NCI-H1436 (cell line): ENCODE measurements at regions not wholly inside any gene's neighbourhood (a gene's known extent, or its start where the extent isn't known, plus 50 kb on each side); places are given as distances from the start of the nearest gene placed in this dataset.

Experiments used
- DNase-seq: peaks from one replicate; lab custom pipeline; 2025; lab: John Stamatoyannopoulos, UW

DNA sequence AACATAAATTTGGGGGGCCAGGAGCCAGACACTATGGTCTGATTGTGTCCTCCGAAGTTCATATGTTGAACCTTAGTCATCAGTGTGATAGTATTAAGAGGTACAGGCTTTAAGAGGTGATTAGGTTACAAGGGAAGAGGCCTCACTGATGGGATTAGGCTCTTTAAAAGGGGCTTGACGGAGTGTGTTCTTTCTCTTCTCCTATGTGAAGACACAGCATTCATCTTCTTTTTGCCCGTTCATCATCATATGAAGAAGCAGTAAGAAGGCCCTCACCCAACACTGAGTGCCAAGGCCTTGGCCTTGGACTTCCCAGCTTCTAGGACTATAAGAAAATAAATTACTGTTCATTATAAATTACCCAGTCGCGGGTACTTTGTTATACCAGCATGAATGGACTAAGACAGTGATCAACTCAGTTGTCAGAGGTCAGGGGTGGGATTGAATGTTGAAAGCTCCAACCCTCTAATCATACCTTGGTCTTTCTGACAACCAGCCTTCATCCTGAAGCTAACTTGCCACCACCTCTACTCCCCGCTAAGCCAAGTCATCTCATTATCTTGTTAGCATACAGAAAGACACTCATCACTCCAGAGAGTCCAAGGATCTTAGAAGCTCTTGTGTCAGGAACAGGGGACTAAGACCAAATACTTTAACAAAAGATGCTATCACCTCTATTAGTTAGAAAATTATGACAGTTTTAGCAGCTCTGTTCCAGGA is 543.4 kb upstream of the DIPK2B start:
- no peak for DNase-seq

- DNase-seq: no peak
Observed at GRCh38 chrX:45743081-45743533, 542.4 kb upstream of the DIPK2B start.

DNA sequence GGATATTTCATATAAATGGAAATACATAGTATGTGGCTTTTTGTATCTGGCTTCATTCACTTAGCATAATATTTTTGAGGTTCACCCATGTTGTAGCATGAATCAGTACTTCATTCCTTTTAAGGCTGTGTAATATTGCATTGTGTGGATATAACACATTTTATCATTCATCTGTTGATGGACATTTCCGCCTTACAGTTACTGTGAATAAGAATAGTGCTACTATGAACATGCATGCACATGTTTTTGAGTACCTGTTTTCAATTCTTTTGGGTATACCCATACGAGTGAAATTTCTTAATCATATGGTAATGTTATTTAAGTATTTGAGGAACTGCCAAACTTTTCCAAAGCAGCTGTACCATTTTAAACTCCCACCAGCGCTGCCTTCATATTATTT is 539.6 kb upstream of the DIPK2B start:
- no peak for DNase-seq

- no peak for DNase-seq
Observed at GRCh38 chrX:45735571-45735970, 534.9 kb upstream of the DIPK2B start.

GRCh38 chrX:45731448-45731847 is 530.8 kb upstream of the DIPK2B start:
- no peak for DNase-seq

DNA sequence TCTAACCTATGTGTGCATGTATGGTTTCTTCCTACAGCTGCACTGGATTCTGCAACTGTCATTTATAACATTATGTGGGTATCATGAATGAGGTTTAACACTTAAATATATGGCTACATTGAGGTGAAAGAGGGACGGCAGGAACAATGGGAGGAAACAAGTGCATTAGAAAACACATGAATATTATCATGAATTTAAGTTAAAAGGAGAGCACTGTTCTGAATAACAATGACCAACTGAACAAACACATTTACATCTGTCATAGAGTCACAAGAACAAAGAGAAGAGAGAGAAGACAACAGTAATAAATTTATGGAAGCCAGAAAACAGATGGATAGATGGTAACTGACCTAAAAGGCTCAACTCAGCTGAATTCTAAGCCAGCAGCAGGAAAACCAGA is 527.1 kb upstream of the DIPK2B start:
- DNase-seq: no peak

DNA sequence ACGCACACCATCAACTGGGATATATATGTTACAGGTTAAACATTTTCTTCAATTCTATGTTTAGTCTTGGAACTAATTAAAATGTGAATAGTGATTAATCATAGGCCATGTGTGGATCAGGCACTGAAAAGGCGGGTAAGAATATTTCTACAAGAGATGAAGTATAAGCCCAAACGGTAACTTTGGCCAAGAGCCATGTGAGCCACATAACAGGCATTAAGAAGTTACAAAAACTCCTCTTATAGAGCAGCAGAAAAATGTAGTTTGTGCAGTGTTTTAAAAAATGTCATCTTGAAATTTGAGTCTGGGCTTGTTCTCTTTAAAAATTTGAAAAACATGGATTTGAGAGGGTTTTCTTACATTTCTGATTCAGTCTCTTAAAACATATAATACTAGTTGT is 521.8 kb upstream of the DIPK2B start:
- DNase-seq: no peak

GRCh38 chrX:45719751-45720501 is 519.2 kb upstream of the DIPK2B start:
- no peak for DNase-seq

GRCh38 chrX:45718676-45719075 is 518.0 kb upstream of the DIPK2B start:
- DNase-seq: no peak

DNA sequence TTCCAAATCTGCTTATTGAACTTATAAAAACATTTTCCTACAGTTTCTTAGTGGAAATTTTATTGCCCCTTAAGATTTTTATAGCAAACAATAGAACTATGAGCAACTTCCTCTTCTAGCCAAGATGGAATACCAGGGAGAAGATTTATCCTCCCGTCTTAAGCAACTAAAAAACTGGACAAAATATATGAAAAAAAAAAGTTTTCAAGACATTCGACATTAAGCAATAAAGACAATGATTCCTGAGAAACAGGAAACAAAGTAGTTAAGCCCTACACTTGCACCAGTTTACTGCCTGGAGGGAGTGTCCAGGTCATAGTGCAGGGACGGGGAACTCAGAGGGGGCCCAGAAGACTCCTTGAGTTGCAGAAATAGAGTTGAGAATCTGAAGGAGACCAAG is 516.1 kb upstream of the DIPK2B start:
- no peak for DNase-seq

DNA sequence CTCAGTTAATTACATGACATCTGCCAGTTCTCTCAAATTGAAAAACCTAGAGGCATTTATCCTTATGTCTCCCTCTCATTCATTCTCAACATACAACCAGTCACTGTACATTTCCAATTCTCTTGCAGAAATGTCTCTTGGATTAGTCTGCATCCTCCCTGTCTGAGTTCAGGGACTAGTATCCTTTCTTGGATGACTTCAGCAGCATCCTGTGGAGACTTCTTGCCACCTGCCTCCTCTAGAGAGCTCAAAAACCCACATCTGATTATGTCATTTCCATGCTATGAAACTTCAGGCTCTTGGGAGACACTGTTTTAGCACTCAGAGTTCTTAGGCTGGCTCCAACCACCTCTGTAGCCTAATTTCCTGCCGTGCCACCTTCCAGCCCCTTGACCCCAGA is 515.1 kb upstream of the DIPK2B start:
- no peak for DNase-seq

DNA sequence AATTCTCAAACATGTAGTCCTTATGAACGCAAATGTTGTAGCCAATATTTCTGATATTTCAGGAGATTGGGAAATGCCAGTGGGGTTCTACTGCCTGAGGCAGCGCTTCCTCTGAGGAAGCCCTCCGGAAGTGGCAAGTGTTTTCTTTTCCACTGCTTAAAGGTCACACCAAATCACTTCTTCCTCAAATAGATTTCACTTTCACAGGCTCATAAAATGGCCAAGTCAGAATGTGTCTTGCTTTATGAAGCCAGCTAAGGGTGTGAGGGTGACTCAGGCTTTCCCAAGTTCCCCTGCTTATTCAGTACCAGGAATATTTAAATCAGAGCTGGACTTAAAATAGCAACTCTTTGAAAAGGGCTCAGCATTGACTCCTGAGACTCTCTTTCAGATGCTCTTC is 514.2 kb upstream of the DIPK2B start:
- no peak for DNase-seq

- DNase-seq: no peak
Observed at GRCh38 chrX:45712067-45712466, 511.4 kb upstream of the DIPK2B start.

GRCh38 chrX:45711231-45711630 is 510.6 kb upstream of the DIPK2B start:
- no peak for DNase-seq

DNA sequence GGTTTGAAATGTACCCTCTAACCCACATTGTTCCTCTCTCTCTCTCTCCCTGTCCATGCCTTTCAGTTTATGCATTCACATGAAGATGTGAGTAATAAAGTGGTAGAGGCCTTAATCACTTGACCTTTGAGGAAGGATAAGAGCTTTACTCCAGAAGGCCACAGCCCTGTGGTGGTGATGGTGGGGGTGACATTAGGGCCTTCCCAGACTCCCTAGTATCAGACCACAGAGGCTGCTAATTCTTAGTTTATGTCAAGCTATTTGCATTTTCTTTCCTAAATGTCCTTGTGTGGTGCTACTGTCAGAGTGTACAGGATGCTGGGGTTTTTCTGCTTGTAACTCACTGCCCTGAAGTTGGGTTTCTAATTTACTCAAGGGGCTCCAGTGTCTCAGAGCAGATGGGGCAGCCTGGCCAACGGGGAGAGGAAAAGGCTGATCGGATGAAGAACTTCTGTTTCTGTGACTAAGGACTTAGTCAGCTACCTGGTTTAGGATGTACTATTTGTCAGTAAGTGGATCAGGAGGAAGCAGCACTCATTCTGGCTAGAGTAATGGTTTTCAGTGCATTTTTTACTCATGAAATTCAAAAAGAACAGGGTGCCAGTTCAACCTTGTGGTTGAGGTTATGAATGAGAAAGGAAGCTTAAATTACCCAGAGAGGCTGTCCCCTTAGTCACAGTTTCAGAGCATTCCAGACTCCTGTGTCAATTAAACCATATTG is 509.6 kb upstream of the DIPK2B start:
- DNase-seq: no peak

GRCh38 chrX:45709381-45709780 is 508.7 kb upstream of the DIPK2B start:
- no peak for DNase-seq

GRCh38 chrX:45699158-45699557 is 498.5 kb upstream of the DIPK2B start:
- no peak for DNase-seq

- no peak for DNase-seq
Observed at GRCh38 chrX:45697591-45697990, 496.9 kb upstream of the DIPK2B start.

- no peak for DNase-seq
Observed at GRCh38 chrX:45696736-45697135, 496.1 kb upstream of the DIPK2B start.

DNA sequence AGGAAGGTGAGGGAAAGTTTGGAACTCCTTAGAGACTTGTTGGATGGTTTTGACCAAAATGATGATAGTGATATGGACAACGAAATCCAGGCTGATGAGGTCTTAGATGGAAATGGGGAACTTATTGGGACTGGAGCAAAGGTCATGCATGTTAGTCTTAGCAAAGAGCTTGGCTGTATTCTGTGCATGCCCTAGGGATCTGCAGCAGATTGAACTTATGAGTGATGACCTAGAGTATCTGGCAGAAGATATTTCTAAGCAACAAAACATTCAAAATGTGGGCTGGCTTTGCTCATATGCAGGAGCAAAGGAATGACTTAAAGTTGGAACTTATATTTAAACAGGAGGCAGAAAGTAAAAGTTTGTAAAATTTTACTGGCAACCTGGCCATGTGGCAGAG is 489.3 kb upstream of the DIPK2B start:
- DNase-seq: no peak

- DNase-seq: no peak
Observed at GRCh38 chrX:45683914-45684313, 483.2 kb upstream of the DIPK2B start.

- no peak for DNase-seq
Observed at GRCh38 chrX:45681891-45682290, 481.2 kb upstream of the DIPK2B start.

GRCh38 chrX:45669715-45670340 is 469.2 kb upstream of the DIPK2B start:
- no peak for DNase-seq
